ENCODE measurements at regions not wholly inside any gene's neighbourhood (a gene's known extent, or its start where the extent isn't known, plus 50 kb on each side); places are given as distances from the start of the nearest gene placed in this dataset.

DNA sequence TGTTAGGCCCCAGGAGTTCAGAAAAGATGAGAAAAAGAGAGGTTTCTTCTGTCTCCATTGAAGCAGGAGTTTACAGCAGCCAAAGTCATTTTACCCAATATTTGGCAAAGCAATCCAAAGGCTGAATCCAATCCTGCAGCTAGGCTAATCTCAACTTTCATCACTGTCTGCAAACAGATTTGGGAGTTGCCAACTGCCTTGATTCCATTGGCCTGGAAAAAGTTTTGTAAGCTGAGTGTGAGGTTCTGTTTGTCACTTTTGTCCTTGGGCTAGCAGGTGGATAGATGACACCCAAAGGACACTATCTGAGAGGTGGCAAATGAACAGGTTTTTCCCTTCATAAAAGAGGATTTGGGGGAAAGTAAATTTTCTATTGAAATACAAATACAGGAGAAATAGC lies 56.6 kb upstream of the SETBP1 start:
- H3K4me1 ChIP-seq (ENCODE audit: control insufficient read depth in 2 of 2, insufficient read depth in 2 of 2, low read length in 2 of 2) = no peaks in the 10 kb centered on the region
- no peak overlapping the region for H3K27ac ChIP-seq (ENCODE audit: low read depth in 2 of 2, low read length in 2 of 2)
- no peaks in the 10 kb centered on the region for H3K27me3 ChIP-seq (ENCODE audit: control insufficient read depth in 2 of 2, insufficient read depth in 2 of 2, low read length in 2 of 2)
- no peak overlapping the region for H3K4me3 ChIP-seq (ENCODE audit: low read length in 2 of 2)
- no peak overlapping the region for H3K9ac ChIP-seq (ENCODE audit: low read depth in 1 of 2, low read length in 2 of 2)
- no peaks in the 10 kb centered on the region for H3K9me3 ChIP-seq (ENCODE audit: control insufficient read depth in 2 of 2, low read length in 2 of 2)
- H3K36me3 ChIP-seq (ENCODE audit: control insufficient read depth in 2 of 2, insufficient read depth in 2 of 2, low read length in 2 of 2) = no peaks in the 10 kb centered on the region

DNA sequence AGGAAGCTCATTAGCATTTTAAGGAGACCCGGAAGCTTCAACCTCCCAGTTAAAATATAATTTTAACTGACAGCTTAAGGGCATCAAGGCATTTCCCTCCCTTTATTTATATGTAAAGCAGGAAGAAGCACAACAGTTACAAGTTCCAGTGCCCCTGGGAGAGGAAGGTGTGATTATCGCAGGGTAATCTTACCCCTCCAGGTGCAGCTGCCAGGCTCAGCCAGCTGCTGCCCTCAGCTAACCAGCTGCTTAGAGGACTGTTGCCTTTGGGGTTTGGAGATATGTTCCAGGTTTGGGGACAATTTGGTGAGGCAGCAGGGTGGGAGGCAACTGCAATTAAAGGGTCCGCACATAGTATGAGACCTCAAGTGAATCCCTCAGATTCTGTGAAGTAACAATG lies 55.3 kb upstream of the SETBP1 start:
- no peaks in the 10 kb centered on the region for H3K36me3 ChIP-seq (ENCODE audit: control insufficient read depth in 2 of 2, insufficient read depth in 2 of 2, low read length in 2 of 2)
- no peaks in the 10 kb centered on the region for H3K9me3 ChIP-seq (ENCODE audit: control insufficient read depth in 2 of 2, low read length in 2 of 2)
- H3K9ac ChIP-seq (ENCODE audit: low read depth in 1 of 2, low read length in 2 of 2) = no peak overlapping the region
- H3K27ac ChIP-seq (ENCODE audit: low read depth in 2 of 2, low read length in 2 of 2) = no peak overlapping the region
- no peaks in the 10 kb centered on the region for H3K4me1 ChIP-seq (ENCODE audit: control insufficient read depth in 2 of 2, insufficient read depth in 2 of 2, low read length in 2 of 2)
- no peak overlapping the region for H3K4me3 ChIP-seq (ENCODE audit: low read length in 2 of 2)
- H3K27me3 ChIP-seq (ENCODE audit: control insufficient read depth in 2 of 2, insufficient read depth in 2 of 2, low read length in 2 of 2) = no peaks in the 10 kb centered on the region

DNA sequence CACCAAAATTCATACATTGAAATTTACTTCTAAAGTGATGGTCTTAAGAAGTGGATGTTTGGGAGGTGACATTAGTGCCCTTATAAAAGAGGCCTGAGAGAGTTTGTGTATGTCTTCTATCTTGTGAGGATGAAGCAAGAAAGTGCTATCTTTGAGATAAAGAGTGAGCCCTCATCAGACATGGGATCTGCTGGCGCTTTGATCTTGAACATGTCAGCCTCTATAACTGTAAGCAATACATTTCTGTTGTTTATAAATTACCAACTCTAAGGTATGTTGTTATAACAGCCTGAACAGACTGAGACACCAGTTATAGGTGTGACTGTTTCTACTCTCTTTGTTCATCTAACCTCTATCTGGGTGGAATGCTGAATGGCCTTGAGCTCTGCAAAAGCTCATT lies 54.5 kb upstream of the SETBP1 start:
- no peak overlapping the region for H3K9ac ChIP-seq (ENCODE audit: low read depth in 1 of 2, low read length in 2 of 2)
- no peaks in the 10 kb centered on the region for H3K36me3 ChIP-seq (ENCODE audit: control insufficient read depth in 2 of 2, insufficient read depth in 2 of 2, low read length in 2 of 2)
- H3K9me3 ChIP-seq (ENCODE audit: control insufficient read depth in 2 of 2, low read length in 2 of 2) = no peaks in the 10 kb centered on the region
- no peaks in the 10 kb centered on the region for H3K4me1 ChIP-seq (ENCODE audit: control insufficient read depth in 2 of 2, insufficient read depth in 2 of 2, low read length in 2 of 2)
- H3K4me3 ChIP-seq (ENCODE audit: low read length in 2 of 2) = no peak overlapping the region
- H3K27ac ChIP-seq (ENCODE audit: low read depth in 2 of 2, low read length in 2 of 2) = no peak overlapping the region
- H3K27me3 ChIP-seq (ENCODE audit: control insufficient read depth in 2 of 2, insufficient read depth in 2 of 2, low read length in 2 of 2) = no peaks in the 10 kb centered on the region

DNA sequence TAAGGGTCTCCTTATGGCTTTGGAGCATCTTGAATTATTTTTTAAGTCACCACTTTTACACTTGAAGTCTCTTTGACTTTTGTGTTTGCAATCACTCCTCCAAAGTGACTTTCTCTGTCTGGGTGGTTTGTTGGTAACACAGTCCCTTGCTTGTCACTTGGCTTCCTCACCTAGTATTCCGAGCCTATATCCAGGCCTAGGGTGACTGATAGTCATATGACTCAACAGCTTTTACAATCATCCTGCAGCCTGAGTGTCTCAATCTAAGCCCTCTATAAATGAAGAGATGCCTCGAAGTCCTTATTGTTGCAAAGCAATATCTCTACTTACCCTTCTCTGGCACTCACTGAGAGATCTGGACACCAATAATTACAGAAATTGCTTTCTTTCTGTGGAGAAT lies 53.9 kb upstream of the SETBP1 start:
- no peaks in the 10 kb centered on the region for H3K9me3 ChIP-seq (ENCODE audit: control insufficient read depth in 2 of 2, low read length in 2 of 2)
- H3K4me1 ChIP-seq (ENCODE audit: control insufficient read depth in 2 of 2, insufficient read depth in 2 of 2, low read length in 2 of 2) = no peaks in the 10 kb centered on the region
- no peak overlapping the region for H3K27ac ChIP-seq (ENCODE audit: low read depth in 2 of 2, low read length in 2 of 2)
- H3K4me3 ChIP-seq (ENCODE audit: low read length in 2 of 2) = no peak overlapping the region
- H3K27me3 ChIP-seq (ENCODE audit: control insufficient read depth in 2 of 2, insufficient read depth in 2 of 2, low read length in 2 of 2) = no peaks in the 10 kb centered on the region
- no peak overlapping the region for H3K9ac ChIP-seq (ENCODE audit: low read depth in 1 of 2, low read length in 2 of 2)
- no peaks in the 10 kb centered on the region for H3K36me3 ChIP-seq (ENCODE audit: control insufficient read depth in 2 of 2, insufficient read depth in 2 of 2, low read length in 2 of 2)

DNA sequence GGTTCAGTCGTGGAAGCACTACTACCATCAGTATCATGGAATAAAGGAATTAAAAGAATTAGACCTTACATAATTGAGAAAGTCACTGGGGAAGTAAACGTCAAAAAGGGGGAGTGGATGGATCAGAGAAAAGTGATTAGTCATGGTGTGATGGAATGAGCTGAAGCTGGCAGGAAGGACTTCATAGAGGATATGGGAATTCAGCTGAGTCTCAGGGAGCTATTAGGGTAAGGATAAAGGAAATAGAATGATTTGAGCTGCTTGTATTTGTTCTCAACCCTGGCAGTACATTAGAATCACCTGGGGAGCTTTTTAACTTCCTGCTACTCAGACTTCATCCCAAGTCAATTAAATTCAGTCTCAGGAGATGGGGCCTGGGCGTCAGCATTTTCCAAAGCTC lies 53.4 kb upstream of the SETBP1 start:
- Histone ChIP-seq H3K36me3 (ENCODE audit: control insufficient read depth in 2 of 2, insufficient read depth in 2 of 2, low read length in 2 of 2) (no peaks in the 10 kb centered on the region), H3K4me3 (ENCODE audit: low read length in 2 of 2) (no peak overlapping the region), H3K27ac (ENCODE audit: low read depth in 2 of 2, low read length in 2 of 2) (no peak overlapping the region), H3K27me3 (ENCODE audit: control insufficient read depth in 2 of 2, insufficient read depth in 2 of 2, low read length in 2 of 2) (no peaks in the 10 kb centered on the region), H3K9ac (ENCODE audit: low read depth in 1 of 2, low read length in 2 of 2) (no peak overlapping the region), H3K9me3 (ENCODE audit: control insufficient read depth in 2 of 2, low read length in 2 of 2) (no peaks in the 10 kb centered on the region), H3K4me1 (ENCODE audit: control insufficient read depth in 2 of 2, insufficient read depth in 2 of 2, low read length in 2 of 2) (no peaks in the 10 kb centered on the region)

DNA sequence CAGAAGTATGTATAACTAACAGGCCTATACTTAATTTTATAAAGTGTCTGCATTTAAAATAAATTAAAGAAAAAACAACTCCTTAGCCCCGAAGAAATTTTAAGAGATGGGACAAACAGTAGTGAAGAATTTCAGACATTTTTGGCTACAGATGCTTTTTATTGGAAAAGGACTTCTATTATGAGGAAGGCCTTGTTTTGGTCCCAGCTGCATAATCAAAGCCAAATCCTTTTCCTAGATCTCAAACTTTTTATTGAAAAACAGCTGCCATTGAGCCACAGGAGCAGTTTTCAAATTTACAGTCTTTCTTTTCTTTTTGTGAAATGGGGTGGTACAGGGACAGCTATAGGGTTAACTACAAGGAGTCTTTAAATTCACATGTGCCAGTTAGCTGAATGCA lies 51.3 kb upstream of the SETBP1 start:
- Histone ChIP-seq H3K4me1 (ENCODE audit: control insufficient read depth in 2 of 2, insufficient read depth in 2 of 2, low read length in 2 of 2) (no peaks in the 10 kb centered on the region), H3K27me3 (ENCODE audit: control insufficient read depth in 2 of 2, insufficient read depth in 2 of 2, low read length in 2 of 2) (no peaks in the 10 kb centered on the region), H3K9ac (ENCODE audit: low read depth in 1 of 2, low read length in 2 of 2) (no peak overlapping the region), H3K27ac (ENCODE audit: low read depth in 2 of 2, low read length in 2 of 2) (no peak overlapping the region), H3K4me3 (ENCODE audit: low read length in 2 of 2) (no peak overlapping the region), H3K36me3 (ENCODE audit: control insufficient read depth in 2 of 2, insufficient read depth in 2 of 2, low read length in 2 of 2) (no peaks in the 10 kb centered on the region), H3K9me3 (ENCODE audit: control insufficient read depth in 2 of 2, low read length in 2 of 2) (no peaks in the 10 kb centered on the region)

DNA sequence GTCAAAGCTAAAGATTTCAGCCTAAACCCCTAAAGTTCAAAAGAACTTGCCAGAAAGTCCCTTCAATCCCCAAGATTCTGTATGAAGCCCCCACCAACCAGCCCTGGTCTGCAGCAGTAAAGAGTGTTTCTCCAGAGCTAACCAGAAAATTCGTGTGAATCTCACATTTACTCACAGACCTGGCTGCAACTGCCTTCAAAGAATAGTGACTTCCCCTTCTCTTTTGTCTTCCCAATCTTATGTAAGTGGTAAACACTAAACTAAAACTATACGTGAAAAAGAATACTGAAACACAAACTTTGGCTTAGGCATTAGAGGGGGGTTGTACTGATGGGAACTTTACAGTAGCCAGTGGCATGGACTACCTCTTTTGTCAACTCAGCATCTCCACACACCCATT lies 50.6 kb upstream of the SETBP1 start:
- H3K9me3 ChIP-seq (ENCODE audit: control insufficient read depth in 2 of 2, low read length in 2 of 2) = no peaks in the 10 kb centered on the region
- H3K9ac ChIP-seq (ENCODE audit: low read depth in 1 of 2, low read length in 2 of 2) = no peak overlapping the region
- H3K36me3 ChIP-seq (ENCODE audit: control insufficient read depth in 2 of 2, insufficient read depth in 2 of 2, low read length in 2 of 2) = no peaks in the 10 kb centered on the region
- no peaks in the 10 kb centered on the region for H3K27me3 ChIP-seq (ENCODE audit: control insufficient read depth in 2 of 2, insufficient read depth in 2 of 2, low read length in 2 of 2)
- H3K27ac ChIP-seq (ENCODE audit: low read depth in 2 of 2, low read length in 2 of 2) = no peak overlapping the region
- no peaks in the 10 kb centered on the region for H3K4me1 ChIP-seq (ENCODE audit: control insufficient read depth in 2 of 2, insufficient read depth in 2 of 2, low read length in 2 of 2)
- no peak overlapping the region for H3K4me3 ChIP-seq (ENCODE audit: low read length in 2 of 2)

Data from mucosa of rectum (tissue), 2 donors.